H1 (cell line): ENCODE measurements at regions not wholly inside any gene's neighbourhood (a gene's known extent, or its start where the extent isn't known, plus 50 kb on each side); places are given as distances from the start of the nearest gene placed in this dataset.
A peak's percentile ranks its signal among the peaks of the same experiment; 100 is the strongest.

Source experiments
- CTCF ChIA-PET: fragments of 300-600 bp; sonication (Branson Sonifier 250); formaldehyde crosslinking; loops from one replicate; lab custom pipeline; 2021; ENCODE audit not compliant: partially characterized antibody; lab: Charles Lee
- POLR2A ChIA-PET: fragments of 300-600 bp; sonication (Branson Sonifier 250); formaldehyde crosslinking; loops from one replicate; lab custom pipeline; 2021; ENCODE audit warnings: inconsistent platforms; ENCODE audit not compliant: partially characterized antibody; lab: Charles Lee
- DNase-seq, 2 experiments: peaks; one replicate each; pipeline versions ENCODE4 v3.0.0 to v3.0.0-alpha.2; 2010 to 2022; ENCODE audit warnings: low spot score in 2 of 2, low read depth in 1 of 2, mixed read lengths in 1 of 2
- FAIRE-seq: peaks from 2 replicates; lab custom pipeline; 2011; peaks lifted over from hg19 to GRCh38; lab: Jason Lieb, UNC
- H2AFZ ChIP-seq: 2 replicates; pipeline ENCODE4 v1.8.1; 2012; ENCODE audit warnings: low read length, inconsistent platforms
- H2AK5ac ChIP-seq: 2 replicates; pipeline ENCODE4 v1.6.1; 2013; ENCODE audit warnings: low read depth, low read length
- H2BK120ac ChIP-seq: replicated peaks from 2 replicates; pipeline ENCODE3; 2013; ENCODE audit warnings: low read depth, low read length, inconsistent platforms
- H2BK12ac ChIP-seq: 2 replicates; pipeline ENCODE4 v1.6.1; 2013; ENCODE audit warnings: low read depth, low read length
- H2BK15ac ChIP-seq: 2 replicates; pipeline ENCODE4 v1.6.1; 2013; ENCODE audit warnings: low read length
- H2BK20ac ChIP-seq: 2 replicates; pipeline ENCODE4 v1.6.1; 2013; ENCODE audit warnings: low read length
- H2BK5ac ChIP-seq: 2 replicates; pipeline ENCODE4 v1.6.1; 2013; ENCODE audit warnings: low read depth, low read length
- H3K14ac ChIP-seq: 2 replicates; pipeline ENCODE4 v1.6.1; 2013; ENCODE audit warnings: inconsistent platforms; ENCODE audit not compliant: insufficient read length
- H3K18ac ChIP-seq: 2 replicates; pipeline ENCODE4 v1.6.1; 2013; ENCODE audit warnings: low read length; ENCODE audit errors: extremely low read depth
- H3K23ac ChIP-seq: 2 replicates; pipeline ENCODE4 v1.6.1; 2013; ENCODE audit warnings: inconsistent platforms; ENCODE audit not compliant: insufficient read length
- H3K23me2 ChIP-seq: 2 replicates; pipeline ENCODE4 v1.6.1; 2013; ENCODE audit warnings: low read depth, low read length
- H3K27ac ChIP-seq: 2 replicates; pipeline ENCODE4 v1.6.1; 2011; ENCODE audit warnings: low read depth, low read length, inconsistent platforms
- H3K27me3 ChIP-seq, 4 experiments: replicated peaks in 1 of 4; 1 replicate in 1 of 4; 2 replicates in 3 of 4; pipeline versions ENCODE4 v1.6.1 to v1.8.1; 2011 to 2013; ENCODE audit warnings: low read length in 3 of 4, mild to moderate bottlenecking in 3 of 4, inconsistent platforms in 2 of 4, mixed read lengths in 2 of 4, moderate library complexity in 1 of 4; ENCODE audit not compliant: control insufficient read depth in 3 of 4, insufficient read depth in 3 of 4; ENCODE audit errors: extremely low read depth in 1 of 4
- H3K36me3 ChIP-seq, 4 experiments: 2 replicates each; pipeline versions ENCODE4 v1.6.1 to v1.8.1; 2011 to 2013; ENCODE audit warnings: mild to moderate bottlenecking in 4 of 4, low read length in 3 of 4, moderate library complexity in 2 of 4, control low read depth in 1 of 4, inconsistent platforms in 1 of 4; ENCODE audit not compliant: insufficient read depth in 4 of 4, control insufficient read depth in 2 of 4
- H3K4ac ChIP-seq: replicated peaks from 2 replicates; pipeline ENCODE3; 2013; ENCODE audit warnings: low read length, low read depth, mixed read lengths, inconsistent platforms; ENCODE audit not compliant: insufficient read length
- H3K4me1 ChIP-seq, 4 experiments: replicated peaks in 1 of 4; 1 replicate in 1 of 4; 2 replicates in 3 of 4; pipeline versions ENCODE4 v1.6.1 to v1.8.1; 2011 to 2013; ENCODE audit warnings: low read length in 3 of 4, inconsistent platforms in 2 of 4, mixed read lengths in 1 of 4; ENCODE audit not compliant: insufficient read depth in 4 of 4, control insufficient read depth in 3 of 4
- H3K4me2 ChIP-seq, 2 experiments: 2 replicates each; pipeline versions ENCODE4 v1.6.1 to v1.8.1; 2011 to 2013; ENCODE audit warnings: low read depth in 2 of 2, low read length in 2 of 2, control low read depth in 1 of 2, inconsistent platforms in 1 of 2, mild to moderate bottlenecking in 1 of 2; ENCODE audit not compliant: insufficient read depth in 1 of 2
- H3K4me3 ChIP-seq, 4 experiments: fragments of 200-600, 300-600 bp in 1 of 4; sonication (generic), shearing (Covaris generic), sonication (Bioruptor Twin) in 1 of 4; 2 replicates each; pipeline versions ENCODE4 v1.5.1 to v1.8.1; 2011 to 2016; ENCODE audit warnings: low read length in 4 of 4, low read depth in 3 of 4, control low read depth in 2 of 4, inconsistent platforms in 2 of 4, mild to moderate bottlenecking in 2 of 4, mixed read lengths in 1 of 4, moderate library complexity in 1 of 4; ENCODE audit not compliant: insufficient read depth in 2 of 4; ENCODE audit errors: extremely low read depth in 1 of 4
- H3K56ac ChIP-seq: replicated peaks from 2 replicates; pipeline ENCODE3; 2013; ENCODE audit warnings: low read depth, mild to moderate bottlenecking, mixed read lengths, low read length, inconsistent platforms; ENCODE audit not compliant: insufficient read length
- H3K79me1 ChIP-seq: 2 replicates; pipeline ENCODE4 v1.6.1; 2013; ENCODE audit warnings: low read depth, low read length, control low read depth
- H3K79me2 ChIP-seq, 2 experiments: 2 replicates each; pipeline versions ENCODE4 v1.6.1 to v1.8.1; 2012 to 2013; ENCODE audit warnings: low read length in 2 of 2, mild to moderate bottlenecking in 2 of 2, inconsistent platforms in 1 of 2; ENCODE audit not compliant: insufficient read depth in 2 of 2, control insufficient read depth in 1 of 2
- H3K9ac ChIP-seq, 4 experiments: replicated peaks in 1 of 4; 1 replicate in 1 of 4; 2 replicates in 3 of 4; pipeline versions ENCODE4 v1.6.1 to v1.8.1; 2011 to 2013; ENCODE audit warnings: low read depth in 3 of 4, low read length in 3 of 4, control low read depth in 2 of 4, mild to moderate bottlenecking in 2 of 4, moderate library complexity in 2 of 4, inconsistent platforms in 1 of 4; ENCODE audit errors: extremely low read depth in 1 of 4
- H3K9me3 ChIP-seq, 2 experiments: 2 replicates each; pipeline versions ENCODE4 v1.6.1 to v1.8.1; 2012 to 2013; ENCODE audit warnings: mild to moderate bottlenecking in 2 of 2, moderate library complexity in 2 of 2, control low read depth in 1 of 2, inconsistent platforms in 1 of 2, low read depth in 1 of 2, low read length in 1 of 2, mixed read lengths in 1 of 2; ENCODE audit not compliant: insufficient read depth in 2 of 2
- H4K20me1 ChIP-seq, 2 experiments: replicated peaks in 1 of 2; 2 replicates each; pipeline versions ENCODE3 to v1.8.1; 2011 to 2013; ENCODE audit warnings: inconsistent platforms in 2 of 2, low read length in 2 of 2, mild to moderate bottlenecking in 1 of 2; ENCODE audit not compliant: insufficient read depth in 2 of 2, control insufficient read depth in 1 of 2
- H4K5ac ChIP-seq: 2 replicates; pipeline ENCODE4 v1.6.1; 2013; ENCODE audit warnings: low read length, low read depth, mixed read lengths, inconsistent platforms; ENCODE audit not compliant: insufficient read length
- H4K8ac ChIP-seq: 2 replicates; pipeline ENCODE4 v1.8.0; 2013; ENCODE audit warnings: mild to moderate bottlenecking, moderate library complexity, low read length, inconsistent platforms; ENCODE audit not compliant: insufficient read depth; ENCODE audit errors: extremely low read depth
- H4K91ac ChIP-seq: replicated peaks from 2 replicates; pipeline ENCODE3; 2013; ENCODE audit warnings: low read length, mixed read lengths, inconsistent platforms; ENCODE audit not compliant: insufficient read length
- KDM1A ChIP-seq: fragments of 200-600, 300-600 bp; sonication (generic); IDR thresholded peaks from 2 replicates; pipeline ENCODE4 v1.7.1; 2016; ENCODE audit warnings: mild to moderate bottlenecking, low read length, borderline replicate concordance
- whole genome bisulfite sequencing, 2 experiments: shearing (Covaris generic) in 1 of 2; methylation state at CpG; one replicate each; pipeline versions ENCODE4 v1.1.6 to v1.1.7; 2013 to 2015; ENCODE audit warnings: low lambda C conversion rate in 2 of 2, mixed read lengths in 2 of 2, inconsistent platforms in 1 of 2, low coverage in 1 of 2, missing lambda C conversion rate in 1 of 2; ENCODE audit not compliant: insufficient replicate concordance in 2 of 2, insufficient coverage in 1 of 2, insufficient read length in 1 of 2; ENCODE audit errors: extremely low coverage in 1 of 2, missing lambda C conversion rate in 1 of 2; 5-methylcytosine and 5-hydroxymethylcytosine counted together

DNA sequence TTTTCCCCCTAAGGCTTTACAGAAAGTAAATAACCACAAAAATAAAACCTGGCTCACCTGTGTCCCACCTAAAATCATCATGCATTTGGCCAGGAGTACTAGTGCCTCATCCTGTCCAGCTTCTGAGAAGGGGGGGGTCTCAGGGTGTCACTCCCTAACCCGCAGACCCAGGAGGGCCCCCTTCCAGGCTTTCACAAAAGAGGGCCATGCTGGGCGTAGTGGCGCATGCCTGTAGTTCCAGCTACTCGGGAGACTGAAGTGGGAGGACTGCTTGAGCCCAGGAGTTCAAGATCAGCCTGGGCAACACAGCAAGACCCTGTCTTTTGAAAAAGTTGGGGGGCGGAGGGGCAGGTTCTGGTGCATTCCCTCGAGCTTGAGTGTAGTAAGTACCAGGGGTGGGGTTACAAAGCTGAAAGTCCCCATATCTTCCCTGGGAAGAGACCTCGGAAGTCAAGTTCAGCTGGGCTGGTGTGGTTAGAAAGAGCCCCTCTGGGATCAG lies 259.3 kb downstream of the PARN start:
- H3K4me2 ChIP-seq, result no peak overlapping the region
- H3K23me2 ChIP-seq, result no peaks in the 10 kb centered on the region
- no peak overlapping the region for H2AK5ac ChIP-seq
- no peak overlapping the region for H2BK5ac ChIP-seq
- no peak overlapping the region for H3K4me3 ChIP-seq
- H4K20me1 ChIP-seq, result no peaks in the 10 kb centered on the region
- H3K23ac ChIP-seq, result no peak overlapping the region
- H3K4me1 ChIP-seq, result peaks cover 0 to 4% (median 2%) of the 10 kb centered on the region in 4 experiments; a peak in 3 of 7 replicates
- H4K91ac ChIP-seq, result peak overlapping the region; percentile 40
- H3K18ac ChIP-seq, result no peak overlapping the region
- no peaks in the 10 kb centered on the region for H3K79me2 ChIP-seq
- no peak overlapping the region for H2BK15ac ChIP-seq
- H2BK12ac ChIP-seq, result no peak overlapping the region
- no peaks in the 10 kb centered on the region for H3K36me3 ChIP-seq
- no peak overlapping the region for H4K5ac ChIP-seq
- no peak overlapping the region for H2BK20ac ChIP-seq
- H3K9me3 ChIP-seq, result no peaks in the 10 kb centered on the region
- 68% methylated on average over 7 of the region's 7 CpGs; no CpG with 5 or more reads in 1 of the 2 experiments for WGBS, 2 experiments
- no peaks in the 10 kb centered on the region for H3K79me1 ChIP-seq
- H3K27me3 ChIP-seq, result no peaks in the 10 kb centered on the region
- ChIA-PET POLR2A (interaction anchor here (0.9 to 2.2 kb wide), 4 partner anchors 12 to 62 kb away, joined by 3 to 4 read pairs (median 4); no protein-coding TSS in a partner anchor), CTCF (interaction anchor here (0.5 to 2.1 kb wide), 6 partner anchors 10 to 118 kb away, joined by 3 to 8 read pairs (median 3); no protein-coding TSS in a partner anchor)
- H2BK120ac ChIP-seq, result no peak overlapping the region
- no peak overlapping the region for H3K9ac ChIP-seq
- no peak overlapping the region for H3K4ac ChIP-seq
- DNase-seq (no peak), FAIRE-seq (no peak)
- H3K14ac ChIP-seq, result no peak overlapping the region
- no peak overlapping the region for H3K56ac ChIP-seq
- no peak overlapping the region for H4K8ac ChIP-seq
- no peak overlapping the region for H3K27ac ChIP-seq
- no peak for TF ChIP-seq KDM1A
- TF ChIP-seq, all 59 proteins: peak for 0
- H2AFZ ChIP-seq, result no peak overlapping the region
